ENCODE measurements at regions not wholly inside any gene's neighbourhood (a gene's known extent, or its start where the extent isn't known, plus 50 kb on each side); places are given as distances from the start of the nearest gene placed in this dataset.
A peak's percentile ranks its signal among the peaks of the same experiment; 100 is the strongest.

- DNase-seq: no peak
Measured at GRCh38 chr13:22018076-22018835, 347.4 kb downstream of the FGF9 start.

GRCh38 chr13:22018836-22019210 lies 347.9 kb downstream of the FGF9 start:
- no peak for DNase-seq

GRCh38 chr13:22024381-22024994 lies 353.6 kb downstream of the FGF9 start:
- DNase-seq: no peak

GRCh38 chr13:22027566-22027965 lies 356.7 kb downstream of the FGF9 start:
- DNase-seq: no peak

- no peak for DNase-seq
Measured at GRCh38 chr13:22028831-22029230, 358.0 kb downstream of the FGF9 start.

GRCh38 chr13:22030321-22030720 lies 359.4 kb downstream of the FGF9 start:
- no peak for DNase-seq

GRCh38 chr13:22031702-22032286 lies 360.9 kb downstream of the FGF9 start:
- DNase-seq: no peak

GRCh38 chr13:22032905-22033304 lies 362.0 kb downstream of the FGF9 start:
- no peak for DNase-seq

GRCh38 chr13:22039961-22040360 lies 369.1 kb downstream of the FGF9 start:
- DNase-seq: no peak

GRCh38 chr13:22040810-22041364 lies 370.0 kb downstream of the FGF9 start:
- DNase-seq: no peak

- no peak for DNase-seq
Measured at GRCh38 chr13:22041741-22042140, 370.9 kb downstream of the FGF9 start.

- DNase-seq: no peak
Measured at GRCh38 chr13:22047082-22047784, 376.4 kb downstream of the FGF9 start.

- DNase-seq: no peak
Measured at GRCh38 chr13:22047785-22048104, 376.9 kb downstream of the FGF9 start.

GRCh38 chr13:22049384-22049783 lies 378.5 kb downstream of the FGF9 start:
- no peak for DNase-seq

- DNase-seq: no peak
Measured at GRCh38 chr13:22050951-22051563, 380.2 kb downstream of the FGF9 start.

GRCh38 chr13:22053053-22053452 lies 382.2 kb downstream of the FGF9 start:
- DNase-seq: no peak

- DNase-seq: no peak
Measured at GRCh38 chr13:22055259-22055658, 384.4 kb downstream of the FGF9 start.

GRCh38 chr13:22060187-22060586 lies 389.3 kb downstream of the FGF9 start:
- DNase-seq: no peak

GRCh38 chr13:22061371-22061805 lies 390.5 kb downstream of the FGF9 start:
- peak; percentile 73 for DNase-seq

GRCh38 chr13:22061806-22062391 lies 391.0 kb downstream of the FGF9 start:
- no peak for DNase-seq

- no peak for DNase-seq
Measured at GRCh38 chr13:22062478-22063205, 391.8 kb downstream of the FGF9 start.

Measured in activated naive CD4-positive, alpha-beta T cell treated with anti-CD3 and anti-CD28 coated beads, Interleukin-2, amount 50 U/mL, for 16 hours (primary cell).